Left ventricle myocardium inferior (tissue), 1 donor: ENCODE measurements at regions not wholly inside any gene's neighbourhood (a gene's known extent, or its start where the extent isn't known, plus 50 kb on each side); places are given as distances from the start of the nearest gene placed in this dataset.

ENCODE experiments used
- DNase-seq: peaks from one replicate; pipeline ENCODE4 v3.0.0-alpha.2; 2020
- H3K27ac ChIP-seq: fragments of 200-600 bp; replicated peaks from 2 replicates; pipeline ENCODE4 v1.8.0; 2021
- H3K27me3 ChIP-seq: fragments of 200-600 bp; 2 replicates; pipeline ENCODE4 v1.8.0; 2021; ENCODE audit warnings: low read depth
- H3K36me3 ChIP-seq: fragments of 200-600 bp; 2 replicates; pipeline ENCODE4 v1.8.0; 2021
- H3K4me1 ChIP-seq: fragments of 200-600 bp; 2 replicates; pipeline ENCODE4 v1.8.0; 2021
- H3K4me3 ChIP-seq: fragments of 200-600 bp; 2 replicates; pipeline ENCODE4 v1.8.0; 2021; ENCODE audit warnings: mild to moderate bottlenecking, moderate library complexity
- H3K9me3 ChIP-seq: fragments of 200-600 bp; replicated peaks from 2 replicates; pipeline ENCODE4 v1.8.0; 2021
- CTCF ChIP-seq: fragments of 200-600 bp; IDR thresholded peaks from 2 replicates; pipeline ENCODE4 v1.8.0; 2021; ENCODE audit warnings: antibody characterized with exemption, mild to moderate bottlenecking, borderline replicate concordance
- intact Hi-C: fragments of 100-400 bp; cut with micrococcal nuclease; formaldehyde crosslinking; loops from one replicate; pipeline ENCODE4 v1.11.0; 2022
- donor health status: DM: no; HTN: yes; CAD: no; lungs with severe emphysema.

GRCh38 chr3:25018909-25019308, 409.2 kb upstream of the RARB start:
- Histone ChIP-seq H3K27me3 (no peaks in the 10 kb centered on the region), H3K4me3 (no peak overlapping the region), H3K4me1 (no peaks in the 10 kb centered on the region), H3K9me3 (no peaks in the 10 kb centered on the region), H3K27ac (no peak overlapping the region), H3K36me3 (no peaks in the 10 kb centered on the region)
- intact Hi-C loops: no loop called here
- no peak for TF ChIP-seq CTCF
- DNase-seq: no peak

GRCh38 chr3:25019506-25019905, 408.6 kb upstream of the RARB start:
- TF ChIP-seq CTCF: no peak
- no peaks in the 10 kb centered on the region for H3K4me1 ChIP-seq
- no peak overlapping the region for H3K4me3 ChIP-seq
- intact Hi-C loops: no loop called here
- no peaks in the 10 kb centered on the region for H3K9me3 ChIP-seq
- H3K27ac ChIP-seq: no peak overlapping the region
- no peaks in the 10 kb centered on the region for H3K27me3 ChIP-seq
- DNase-seq: no peak
- H3K36me3 ChIP-seq: no peaks in the 10 kb centered on the region

DNA sequence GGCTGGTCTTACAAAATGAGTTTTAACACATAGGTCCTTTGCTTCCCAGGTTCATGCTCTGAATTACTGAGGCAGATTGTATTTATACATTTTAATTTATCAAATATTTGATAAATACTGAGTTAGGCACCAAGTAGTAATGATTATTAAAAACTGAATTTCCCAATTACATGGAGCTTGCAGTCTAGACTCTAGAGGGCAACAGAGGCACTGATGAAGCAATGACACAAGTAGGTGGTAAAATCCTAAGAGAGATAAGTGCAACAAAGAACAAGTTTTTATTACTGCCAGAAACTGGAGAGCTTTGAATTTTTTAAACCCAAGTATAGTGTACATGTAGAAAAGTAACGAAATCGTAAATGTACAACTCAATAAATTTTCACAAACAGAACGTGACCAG, 406.2 kb upstream of the RARB start:
- Histone ChIP-seq H3K36me3 (no peaks in the 10 kb centered on the region), H3K4me3 (no peak overlapping the region), H3K4me1 (no peaks in the 10 kb centered on the region), H3K9me3 (no peaks in the 10 kb centered on the region), H3K27ac (no peak overlapping the region), H3K27me3 (no peaks in the 10 kb centered on the region)
- intact Hi-C loops: no loop called here
- TF ChIP-seq CTCF: peak; percentile 78
- no peak for DNase-seq

- Histone ChIP-seq H3K4me1 (no peaks in the 10 kb centered on the region), H3K36me3 (no peaks in the 10 kb centered on the region), H3K27me3 (no peaks in the 10 kb centered on the region), H3K9me3 (no peaks in the 10 kb centered on the region), H3K4me3 (no peak overlapping the region), H3K27ac (no peak overlapping the region)
- intact Hi-C loops: loop anchor here (2.0 kb wide), 1 partner anchor 571 kb away; no protein-coding TSS in a partner anchor
- DNase-seq: no peak
- TF ChIP-seq CTCF: no peak
Measured at GRCh38 chr3:25023876-25024275, 404.2 kb upstream of the RARB start.

DNA sequence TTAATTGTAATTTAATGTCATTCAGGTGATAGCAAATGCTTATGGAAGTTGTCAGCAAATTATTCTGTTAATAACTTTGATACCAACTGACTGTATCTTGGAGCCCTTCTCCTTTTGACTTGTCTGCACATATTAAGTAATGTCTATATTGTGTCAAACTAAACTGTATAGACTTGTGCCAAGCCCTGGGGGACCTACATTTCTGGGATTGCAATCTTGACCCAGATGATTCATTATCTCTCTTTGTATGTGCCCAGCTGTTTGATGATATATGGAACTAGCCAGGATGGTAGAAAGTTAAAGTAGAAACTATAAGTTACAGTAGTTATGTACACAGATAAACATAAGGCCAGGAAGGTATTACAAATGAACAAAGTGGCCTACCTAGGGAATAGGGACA, 402.8 kb upstream of the RARB start:
- Histone ChIP-seq H3K27ac (no peak overlapping the region), H3K36me3 (no peaks in the 10 kb centered on the region), H3K4me3 (no peak overlapping the region), H3K4me1 (no peaks in the 10 kb centered on the region), H3K27me3 (no peaks in the 10 kb centered on the region), H3K9me3 (no peaks in the 10 kb centered on the region)
- no peak for DNase-seq
- no peak for TF ChIP-seq CTCF
- intact Hi-C loops: loop anchor here (2.0 kb wide), 1 partner anchor 570 kb away; no protein-coding TSS in a partner anchor

DNA sequence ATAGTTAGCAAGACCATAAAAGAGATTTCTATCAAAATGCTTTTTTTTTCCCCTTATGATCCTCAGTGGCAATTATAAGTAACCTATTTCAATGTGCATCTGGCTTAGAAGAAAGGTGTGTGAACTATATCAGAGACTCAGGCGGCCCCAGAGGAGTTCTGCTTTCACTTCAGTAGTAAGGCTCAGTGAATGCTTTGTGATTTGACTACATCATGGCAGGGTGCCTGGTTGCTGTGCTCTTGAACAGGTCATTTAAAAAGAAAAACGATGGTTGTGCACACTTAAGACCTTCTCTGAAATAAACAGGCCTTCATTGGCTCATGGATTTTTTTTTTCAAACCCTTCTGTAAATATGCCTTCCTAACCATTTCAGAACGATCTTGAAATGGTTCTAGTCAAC, 400.4 kb upstream of the RARB start:
- Histone ChIP-seq H3K4me3 (no peak overlapping the region), H3K9me3 (no peaks in the 10 kb centered on the region), H3K27me3 (no peaks in the 10 kb centered on the region), H3K36me3 (no peaks in the 10 kb centered on the region), H3K27ac (no peak overlapping the region), H3K4me1 (no peaks in the 10 kb centered on the region)
- intact Hi-C loops: no loop called here
- no peak for TF ChIP-seq CTCF
- DNase-seq: no peak
